SU-DHL-6 (cell line): ENCODE measurements at regions not wholly inside any gene's neighbourhood (a gene's known extent, or its start where the extent isn't known, plus 50 kb on each side); places are given as distances from the start of the nearest gene placed in this dataset.

ENCODE experiments used
- H2AFZ ChIP-seq: fragments of 200-600 bp; sonication (generic); 2 replicates; pipeline ENCODE4 v1.6.1; 2014; ENCODE audit warnings: low read depth, mild to moderate bottlenecking, moderate library complexity, mixed read lengths, antibody characterized with exemption, low read length; ENCODE audit not compliant: severe bottlenecking
- H3F3A ChIP-seq: fragments of 200-600 bp; shearing (Covaris generic); 2 replicates; pipeline ENCODE4 v1.6.0; 2016; ENCODE audit warnings: antibody characterized with exemption, mild to moderate bottlenecking; ENCODE audit not compliant: insufficient read depth
- H3K27ac ChIP-seq: fragments of 200-600 bp; sonication (generic); 2 replicates; pipeline ENCODE4 v1.5.1; 2016; ENCODE audit warnings: low read depth, mild to moderate bottlenecking, low read length, moderate library complexity, mixed read lengths
- H3K27me3 ChIP-seq: fragments of 200-600 bp; sonication (generic), shearing (Covaris generic); 2 replicates; pipeline ENCODE4 v1.6.0; 2014; ENCODE audit warnings: mild to moderate bottlenecking, low read length
- H3K36me3 ChIP-seq: fragments of 200-600 bp; sonication (generic); 2 replicates; pipeline ENCODE4 v1.6.1; 2014; ENCODE audit warnings: mild to moderate bottlenecking, low read length, mixed read lengths
- H3K4me2 ChIP-seq: fragments of 300-600, 200-600 bp; shearing (Covaris generic), sonication (generic); 2 replicates; pipeline ENCODE4 v1.6.0; 2014; ENCODE audit warnings: low read length, low read depth, mild to moderate bottlenecking; ENCODE audit not compliant: poor library complexity, severe bottlenecking
- H3K4me3 ChIP-seq: fragments of 200-600 bp; sonication (generic); 2 replicates; pipeline ENCODE4 v1.5.1; 2014; ENCODE audit warnings: antibody characterized with exemption, low read length, mild to moderate bottlenecking, mixed read lengths; ENCODE audit not compliant: insufficient read depth, poor library complexity, severe bottlenecking
- H3K79me2 ChIP-seq: fragments of 200-600 bp; sonication (generic); 2 replicates; pipeline ENCODE4 v1.6.1; 2014; ENCODE audit warnings: mild to moderate bottlenecking, low read length, moderate library complexity; ENCODE audit not compliant: insufficient read depth
- H3K9ac ChIP-seq: fragments of 200-600 bp; sonication (generic); 2 replicates; pipeline ENCODE4 v1.7.0; 2014; ENCODE audit warnings: mild to moderate bottlenecking, low read length
- H3K9me2 ChIP-seq: fragments of 200-600 bp; sonication (generic); replicated peaks from 2 replicates; pipeline ENCODE4 v1.6.1; 2014; ENCODE audit warnings: low read length; ENCODE audit not compliant: insufficient read depth
- H3K9me3 ChIP-seq: fragments of 200-600 bp; sonication (generic); 2 replicates; pipeline ENCODE4 v1.6.1; 2014; ENCODE audit warnings: low read length, mixed read lengths; ENCODE audit not compliant: insufficient read depth
- H4K20me1 ChIP-seq: fragments of 200-600 bp; sonication (generic); 2 replicates; pipeline ENCODE4 v1.6.1; 2014; ENCODE audit warnings: low read depth, mild to moderate bottlenecking, antibody characterized with exemption, low read length, moderate library complexity, mixed read lengths
- CTCF ChIP-seq: fragments of 200-600 bp; sonication (generic); IDR thresholded peaks from one replicate; pipeline ENCODE4 v1.5.1; 2017; ENCODE audit warnings: antibody characterized with exemption, mild to moderate bottlenecking, low read length, moderate library complexity; ENCODE audit not compliant: insufficient read depth, poor library complexity, severe bottlenecking
- EZH2phosphoT487 ChIP-seq: fragments of 200-600 bp; sonication (generic), shearing (Covaris generic); conservative IDR thresholded peaks from 2 replicates; pipeline ENCODE4 v1.6.1; 2018; ENCODE audit warnings: mild to moderate bottlenecking, antibody characterized with exemption, low read length, moderate library complexity, mixed read lengths

GRCh38 chr13:30370146-30370545 is 52.1 kb upstream of the UBE2L5 start:
- no peak overlapping the region for H2AFZ ChIP-seq
- H3K9me3 ChIP-seq = no peaks in the 10 kb centered on the region
- peak overlapping the region; percentile 75; the same call in 1 of the 2 replicates for H3K9ac ChIP-seq
- no peaks in the 10 kb centered on the region for H3K9me2 ChIP-seq
- no peaks in the 10 kb centered on the region for H3K27me3 ChIP-seq
- peaks cover 26% of the 10 kb centered on the region for H3K79me2 ChIP-seq
- TF ChIP-seq CTCF = no peak
- TF ChIP-seq EZH2phosphoT487 = no peak
- H3K4me3 ChIP-seq = no peak overlapping the region
- peaks cover 15% of the 10 kb centered on the region; the same call in 1 of the 2 replicates for H3K36me3 ChIP-seq
- no peaks in the 10 kb centered on the region for H4K20me1 ChIP-seq
- peak overlapping the region; percentile 92 for H3K4me2 ChIP-seq
- peak overlapping the region; percentile 95 for H3K27ac ChIP-seq
- peaks cover 37% of the 10 kb centered on the region for H3F3A ChIP-seq

GRCh38 chr13:30370916-30371521 is 51.3 kb upstream of the UBE2L5 start:
- peak overlapping the region; percentile 95 for H3K27ac ChIP-seq
- H3K79me2 ChIP-seq = peaks cover 35% of the 10 kb centered on the region
- H3K36me3 ChIP-seq = peaks cover 10% of the 10 kb centered on the region; the same call in 1 of the 2 replicates
- no peaks in the 10 kb centered on the region for H3K9me2 ChIP-seq
- no peak overlapping the region for H2AFZ ChIP-seq
- H3F3A ChIP-seq = peaks cover 42% of the 10 kb centered on the region
- H3K4me3 ChIP-seq = peak overlapping the region; percentile 5
- H3K4me2 ChIP-seq = peak overlapping the region; percentile 92
- no peaks in the 10 kb centered on the region for H3K27me3 ChIP-seq
- TF ChIP-seq CTCF (no peak), EZH2phosphoT487 (no peak)
- no peaks in the 10 kb centered on the region for H4K20me1 ChIP-seq
- H3K9me3 ChIP-seq = no peaks in the 10 kb centered on the region
- peak overlapping the region; percentile 75 for H3K9ac ChIP-seq

GRCh38 chr13:30371649-30372265 is 50.5 kb upstream of the UBE2L5 start:
- H3K9me3 ChIP-seq = no peaks in the 10 kb centered on the region
- no peaks in the 10 kb centered on the region for H3K27me3 ChIP-seq
- H3K4me2 ChIP-seq = peak overlapping the region; percentile 92
- peaks cover 10% of the 10 kb centered on the region; the same call in 1 of the 2 replicates for H3K36me3 ChIP-seq
- peaks cover 49% of the 10 kb centered on the region for H3F3A ChIP-seq
- H3K9me2 ChIP-seq = no peaks in the 10 kb centered on the region
- H4K20me1 ChIP-seq = no peaks in the 10 kb centered on the region
- H3K27ac ChIP-seq = peak overlapping the region; percentile 95
- H3K9ac ChIP-seq = peak overlapping the region; percentile 75
- peak overlapping the region; percentile 21 for H3K4me3 ChIP-seq
- no peak overlapping the region for H2AFZ ChIP-seq
- TF ChIP-seq EZH2phosphoT487 (no peak), CTCF (no peak)
- H3K79me2 ChIP-seq = peaks cover 42% of the 10 kb centered on the region
